K562 (cell line): ENCODE measurements at regions not wholly inside any gene's neighbourhood (a gene's known extent, or its start where the extent isn't known, plus 50 kb on each side); places are given as distances from the start of the nearest gene placed in this dataset.

ENCODE experiments used
- CTCF ChIP-seq, 3 experiments: IDR thresholded peaks in 2 of 3; conservative IDR thresholded peaks in 1 of 3; 2 replicates each; pipeline ENCODE4 v1.5.1; 2011 to 2012; ENCODE audit warnings: low read length in 3 of 3, mild to moderate bottlenecking in 3 of 3, control low read depth in 2 of 3, improper control_type of control experiment in 1 of 3, inconsistent platforms in 1 of 3, low read depth in 1 of 3, mixed read lengths in 1 of 3, moderate library complexity in 1 of 3; ENCODE audit not compliant: insufficient read depth in 2 of 3
- GTF2B ChIP-seq: IDR thresholded peaks from 2 replicates; pipeline ENCODE4 v1.6.1; 2011; ENCODE audit not compliant: insufficient read length; ENCODE audit errors: extremely low read depth
- MAX ChIP-seq: sonication (generic); formaldehyde crosslinking; IDR thresholded peaks from 2 replicates; pipeline ENCODE4 v1.9.0; 2022; ENCODE audit warnings: mild to moderate bottlenecking, missing genetic modification reagents
- STAG1 ChIP-seq: sonication (generic); formaldehyde crosslinking; IDR thresholded peaks from 2 replicates; pipeline ENCODE4 v1.5.0; 2020; ENCODE audit warnings: missing genetic modification reagents, borderline replicate concordance
- TF ChIP-seq, protein P1 (sequence below), 2 experiments: fragments of 450-650 bp; IDR thresholded peaks; 2 replicates each; pipeline ENCODE4 v1.6.1; 2016

DNA sequence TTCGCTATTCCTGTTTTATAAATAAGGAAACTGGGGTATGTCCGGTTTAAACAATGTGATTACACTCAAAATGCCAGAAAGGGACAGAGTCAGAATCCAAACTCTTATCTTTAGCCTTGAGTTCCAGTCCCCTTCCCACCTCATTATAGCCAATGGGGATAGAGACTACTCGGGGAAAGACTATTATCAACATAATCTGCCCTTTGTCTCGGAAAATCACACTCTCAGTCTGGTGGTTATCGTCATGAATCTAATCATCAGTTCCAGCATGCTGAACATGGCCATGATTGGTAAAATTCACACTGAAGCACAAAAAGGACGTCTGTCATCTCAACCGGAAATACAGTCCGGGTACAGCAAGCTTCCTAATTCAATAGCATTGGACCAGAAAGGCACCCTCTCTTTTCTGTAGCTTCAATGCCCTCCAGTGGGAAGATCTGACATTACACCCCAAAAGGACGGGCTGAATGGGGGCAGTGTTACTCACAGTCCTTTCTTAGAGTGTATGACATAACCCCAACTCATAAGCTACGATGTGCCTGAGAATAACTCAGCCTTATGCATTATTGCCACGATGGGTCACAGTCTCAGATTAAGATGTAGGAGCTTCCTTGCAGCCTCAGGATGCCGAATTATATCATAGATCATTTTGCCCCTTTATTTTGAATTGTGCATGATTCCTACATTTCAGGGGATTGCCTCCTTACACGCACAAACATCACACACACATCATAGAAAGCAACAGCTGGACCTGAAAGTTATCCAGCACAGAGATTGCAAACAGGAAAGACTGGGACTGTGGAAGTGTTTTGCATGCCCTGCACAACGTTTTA, 390.4 kb upstream of the LMCD1 start (continued):
- no peak for TF ChIP-seq GTF2B
- TF ChIP-seq, protein P1, sequence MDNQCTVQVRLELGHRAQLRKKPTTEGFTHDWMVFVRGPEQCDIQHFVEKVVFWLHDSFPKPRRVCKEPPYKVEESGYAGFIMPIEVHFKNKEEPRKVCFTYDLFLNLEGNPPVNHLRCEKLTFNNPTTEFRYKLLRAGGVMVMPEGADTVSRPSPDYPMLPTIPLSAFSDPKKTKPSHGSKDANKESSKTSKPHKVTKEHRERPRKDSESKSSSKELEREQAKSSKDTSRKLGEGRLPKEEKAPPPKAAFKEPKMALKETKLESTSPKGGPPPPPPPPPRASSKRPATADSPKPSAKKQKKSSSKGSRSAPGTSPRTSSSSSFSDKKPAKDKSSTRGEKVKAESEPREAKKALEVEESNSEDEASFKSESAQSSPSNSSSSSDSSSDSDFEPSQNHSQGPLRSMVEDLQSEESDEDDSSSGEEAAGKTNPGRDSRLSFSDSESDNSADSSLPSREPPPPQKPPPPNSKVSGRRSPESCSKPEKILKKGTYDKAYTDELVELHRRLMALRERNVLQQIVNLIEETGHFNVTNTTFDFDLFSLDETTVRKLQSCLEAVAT (IDR thresholded peaks at IDR 0.05) = no peak
- peak; percentile 24; the same call in 1 of the 2 replicates for TF ChIP-seq STAG1
- TF ChIP-seq MAX (CRISPR knock-in tag) = no peak
- TF ChIP-seq CTCF (IDR thresholded peaks at IDR 0.05 in 2 of 3, conservative IDR thresholded peaks at IDR 0.05 in 1 of 3; ENCODE audit: insufficient read depth in 2 of 3, low read depth in 1 of 3, low read length in 3 of 3) = peak; percentile 29 to 47 (median 45); a peak in 5 of 6 replicates
